KBM-7 (cell line): ENCODE measurements at regions not wholly inside any gene's neighbourhood (a gene's known extent, or its start where the extent isn't known, plus 50 kb on each side); places are given as distances from the start of the nearest gene placed in this dataset.
A peak's percentile ranks its signal among the peaks of the same experiment; 100 is the strongest.
"Not testable (repeated sequence)": the region's sequence is repeated elsewhere in the genome, so short reads cannot be mapped to it uniquely, and the experiment has no call there.

ENCODE experiments used
- DNase-seq: peaks from one replicate; pipeline ENCODE4 v3.0.0-alpha.2; 2015
- in situ Hi-C: fragments of 300-500 bp; cut with MboI; formaldehyde crosslinking; loops from 2 replicates; pipeline ENCODE4 v1.14.3; 2020; ENCODE audit warnings: low sequenced_read_pairs, low pct_unique_long_range_greater_than_20kb, mixed read lengths

GRCh38 chr16:88128556-88128955 lies 177.3 kb downstream of the BANP start:
- in situ Hi-C loops = no loop called here
- DNase-seq = no peak

- DNase-seq, in situ Hi-C loops: not testable (repeated sequence)
These were observed 177.9 kb downstream of the BANP start for GRCh38 chr16:88129133-88129532.

- in situ Hi-C loops = no loop called here
- no peak for DNase-seq
These were observed 178.8 kb downstream of the BANP start for GRCh38 chr16:88130016-88130415.

- in situ Hi-C loops = no loop called here
- DNase-seq = peak; percentile 10
These were observed 179.4 kb downstream of the BANP start for GRCh38 chr16:88130681-88131080.

- DNase-seq = no peak
- in situ Hi-C loops = no loop called here
These were observed 180.0 kb downstream of the BANP start for GRCh38 chr16:88131256-88131655.

GRCh38 chr16:88131966-88132365 lies 180.7 kb downstream of the BANP start:
- in situ Hi-C loops = no loop called here
- DNase-seq = no peak

DNA sequence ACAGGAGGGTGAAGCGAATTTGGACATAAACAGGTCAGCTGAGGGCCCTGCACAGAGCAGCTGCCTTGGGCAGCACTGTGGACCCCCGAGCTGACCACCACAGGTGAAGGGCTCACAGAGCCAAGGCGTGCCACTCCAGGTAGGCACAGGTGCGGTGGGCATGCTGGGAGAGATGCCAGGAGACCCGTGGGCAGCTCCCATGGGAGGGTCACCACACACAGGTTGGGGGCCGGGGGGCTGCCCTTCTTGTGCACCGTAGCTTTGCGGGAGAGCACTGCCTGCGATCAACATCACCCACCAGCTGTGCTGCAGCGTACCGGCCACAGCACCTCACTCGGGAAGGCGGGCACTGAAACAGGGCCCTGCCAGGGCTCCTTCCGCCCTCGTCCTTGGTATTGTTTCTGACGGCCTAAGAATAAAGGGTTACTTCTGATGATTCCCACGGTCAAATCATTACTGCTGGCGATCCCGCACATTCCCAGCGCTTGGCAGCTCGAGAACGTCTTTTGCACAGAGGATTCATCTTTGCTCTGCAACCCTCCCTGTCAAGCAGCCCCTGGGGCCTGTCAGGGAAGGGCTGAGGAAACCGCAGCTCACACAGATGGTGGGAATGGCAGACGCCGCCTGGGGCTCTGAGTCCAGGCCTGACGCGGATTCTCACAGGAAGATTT lies 181.7 kb downstream of the BANP start:
- in situ Hi-C loops = no loop called here
- DNase-seq = no peak

- in situ Hi-C loops = no loop called here
- no peak for DNase-seq
These were observed 182.2 kb downstream of the BANP start for GRCh38 chr16:88133507-88133843.

GRCh38 chr16:88134172-88134898 lies 183.1 kb downstream of the BANP start:
- in situ Hi-C loops, DNase-seq: not testable (repeated sequence)

DNA sequence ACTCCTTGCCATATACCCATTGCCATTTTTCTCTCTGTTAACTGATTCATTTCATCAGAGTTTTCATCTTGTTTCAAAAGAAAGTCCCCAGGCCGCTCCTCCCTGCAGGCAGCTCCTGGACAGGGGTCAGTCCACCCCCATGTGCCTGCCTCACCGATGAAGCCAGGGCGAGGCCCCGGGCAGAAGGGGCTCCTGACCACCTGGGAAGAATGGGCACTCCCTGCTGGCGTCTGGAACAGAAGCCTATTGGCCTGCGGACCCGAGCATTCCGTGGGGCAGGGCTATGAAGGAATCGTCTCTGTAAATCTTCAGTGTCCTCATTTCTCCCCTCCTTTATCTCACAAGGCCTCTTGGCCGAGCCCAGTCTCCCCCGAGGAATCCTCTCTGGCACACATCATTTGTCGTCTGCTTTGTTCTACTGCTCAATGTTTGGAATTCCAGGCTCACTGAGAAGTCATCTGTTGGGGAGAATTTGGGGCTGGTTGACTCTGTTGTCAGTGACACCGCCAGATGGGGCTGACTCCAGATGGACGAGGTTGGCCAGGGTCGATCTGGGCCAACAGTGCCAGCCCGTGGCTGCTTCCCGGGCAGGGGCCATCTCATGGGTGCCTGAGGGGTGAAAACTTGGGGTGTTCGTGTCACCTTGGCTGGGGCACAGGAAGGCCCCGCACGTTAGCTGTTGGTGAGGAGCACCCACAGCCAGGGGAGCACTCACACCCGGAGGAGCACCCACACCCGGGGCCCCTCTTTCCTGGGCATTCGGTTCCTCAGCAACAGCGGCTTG lies 183.9 kb downstream of the BANP start:
- in situ Hi-C loops, DNase-seq: not testable (repeated sequence)

DNA sequence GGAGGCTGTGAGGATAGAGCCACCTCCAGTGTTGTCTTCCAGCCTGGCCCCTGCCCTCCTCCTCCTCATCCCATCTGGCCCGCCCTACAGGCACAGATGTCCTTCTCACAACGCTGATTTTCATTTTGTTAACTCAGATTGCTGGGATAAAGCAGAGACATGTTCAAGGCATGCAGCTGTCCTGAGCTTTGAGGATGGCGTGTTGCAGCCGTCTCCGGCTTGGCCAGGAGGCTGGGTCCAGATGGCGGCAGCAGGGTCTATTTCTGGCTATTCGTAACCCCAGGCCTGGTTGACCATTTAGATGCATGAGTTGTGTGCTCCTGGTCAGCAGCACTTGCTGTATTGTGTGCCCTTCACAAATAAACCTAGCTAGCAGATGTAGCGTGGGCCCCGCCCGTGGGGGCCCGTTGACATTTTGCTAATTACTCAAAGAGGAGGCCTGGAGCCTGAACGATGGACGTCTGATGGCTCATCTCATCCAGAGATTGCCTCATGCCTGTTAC lies 185.0 kb downstream of the BANP start:
- DNase-seq, in situ Hi-C loops: not testable (repeated sequence)

- DNase-seq, in situ Hi-C loops: not testable (repeated sequence)
These were observed 185.7 kb downstream of the BANP start for GRCh38 chr16:88136939-88137338.

DNA sequence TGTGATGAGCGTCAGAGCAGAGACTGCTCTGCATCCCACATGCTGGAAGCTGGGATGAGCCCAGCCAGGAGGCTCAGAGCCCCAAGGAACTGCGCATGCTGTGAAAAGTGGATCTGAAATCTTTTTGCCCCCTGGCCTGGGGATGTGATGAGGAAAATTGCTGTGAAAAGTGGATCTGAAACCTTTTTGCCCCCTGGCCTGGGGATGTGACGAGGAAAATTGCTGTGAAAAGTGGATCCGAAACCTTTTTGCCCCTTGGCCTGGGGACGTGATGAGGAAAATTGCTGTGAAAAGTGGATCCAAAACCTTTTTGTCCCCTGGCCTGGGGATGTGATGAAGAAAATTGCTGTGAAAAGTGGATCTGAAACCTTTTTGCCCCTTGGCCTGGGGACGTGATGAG lies 187.9 kb downstream of the BANP start:
- DNase-seq, in situ Hi-C loops: not testable (repeated sequence)

DNA sequence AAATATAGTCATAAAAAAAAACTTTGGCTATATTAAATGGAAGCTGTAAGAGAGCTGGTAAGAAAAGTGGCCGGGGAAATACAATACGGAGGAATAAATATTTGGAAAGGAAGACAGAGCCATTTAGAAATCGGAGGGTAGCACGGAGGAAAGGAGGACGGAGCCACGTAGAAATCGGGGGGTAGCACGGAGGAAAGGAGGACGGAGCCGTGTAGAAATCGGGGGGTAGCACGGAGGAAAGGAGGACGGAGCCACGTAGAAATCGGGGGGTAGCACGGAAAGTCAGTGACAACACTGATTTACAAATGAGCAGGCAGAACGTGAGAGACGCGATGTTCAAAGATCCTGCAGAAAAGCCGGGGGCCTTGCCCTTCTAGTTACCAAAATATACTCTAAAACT lies 189.0 kb downstream of the BANP start:
- DNase-seq, in situ Hi-C loops: not testable (repeated sequence)

- in situ Hi-C loops = no loop called here
- no peak for DNase-seq
These were observed 190.3 kb downstream of the BANP start for GRCh38 chr16:88141580-88141979.

- DNase-seq, in situ Hi-C loops: not testable (repeated sequence)
These were observed 191.1 kb downstream of the BANP start for GRCh38 chr16:88142056-88142935.

- in situ Hi-C loops, DNase-seq: not testable (repeated sequence)
These were observed 192.1 kb downstream of the BANP start for GRCh38 chr16:88143122-88144027.

GRCh38 chr16:88144028-88144511 lies 192.8 kb downstream of the BANP start:
- in situ Hi-C loops = no loop called here
- DNase-seq = no peak
